ENCODE measurements at regions not wholly inside any gene's neighbourhood (a gene's known extent, or its start where the extent isn't known, plus 50 kb on each side); places are given as distances from the start of the nearest gene placed in this dataset.

DNA sequence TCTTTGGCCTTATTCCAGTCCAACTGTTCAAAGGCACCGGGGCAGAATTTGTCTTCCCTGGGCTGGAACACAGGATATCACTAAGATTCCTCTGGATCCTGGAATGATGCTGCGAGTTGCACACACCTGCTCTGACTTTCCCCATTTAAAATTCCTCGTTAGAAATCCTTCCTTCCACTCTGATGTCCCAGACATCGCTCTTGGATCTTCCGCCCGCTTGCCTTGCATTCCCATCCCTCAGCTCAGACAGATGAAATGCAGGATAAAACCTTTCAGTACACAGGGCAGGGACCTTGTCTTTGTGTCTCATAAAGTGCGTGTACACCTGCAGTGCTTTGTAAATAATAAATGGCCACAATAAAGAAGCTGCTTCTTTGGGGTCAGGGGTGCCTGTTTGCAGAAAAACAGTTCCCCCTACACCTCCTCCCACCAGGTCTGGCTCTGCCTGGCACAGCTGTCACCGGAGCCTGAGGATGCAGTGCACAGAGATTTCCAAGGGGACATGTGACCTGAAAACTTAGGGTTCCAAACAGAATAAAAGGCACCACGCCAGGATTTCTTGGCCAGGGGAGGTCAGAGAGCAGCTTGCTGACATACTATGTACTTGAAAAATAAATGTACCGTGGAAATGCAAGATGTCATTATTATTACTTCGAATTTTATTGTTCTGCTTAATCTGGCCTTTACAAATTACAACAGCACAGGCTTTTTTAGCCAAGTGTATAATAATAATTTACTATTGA, 62.9 kb upstream of the SYT6 start:
- TF ChIP-seq, protein P1, sequence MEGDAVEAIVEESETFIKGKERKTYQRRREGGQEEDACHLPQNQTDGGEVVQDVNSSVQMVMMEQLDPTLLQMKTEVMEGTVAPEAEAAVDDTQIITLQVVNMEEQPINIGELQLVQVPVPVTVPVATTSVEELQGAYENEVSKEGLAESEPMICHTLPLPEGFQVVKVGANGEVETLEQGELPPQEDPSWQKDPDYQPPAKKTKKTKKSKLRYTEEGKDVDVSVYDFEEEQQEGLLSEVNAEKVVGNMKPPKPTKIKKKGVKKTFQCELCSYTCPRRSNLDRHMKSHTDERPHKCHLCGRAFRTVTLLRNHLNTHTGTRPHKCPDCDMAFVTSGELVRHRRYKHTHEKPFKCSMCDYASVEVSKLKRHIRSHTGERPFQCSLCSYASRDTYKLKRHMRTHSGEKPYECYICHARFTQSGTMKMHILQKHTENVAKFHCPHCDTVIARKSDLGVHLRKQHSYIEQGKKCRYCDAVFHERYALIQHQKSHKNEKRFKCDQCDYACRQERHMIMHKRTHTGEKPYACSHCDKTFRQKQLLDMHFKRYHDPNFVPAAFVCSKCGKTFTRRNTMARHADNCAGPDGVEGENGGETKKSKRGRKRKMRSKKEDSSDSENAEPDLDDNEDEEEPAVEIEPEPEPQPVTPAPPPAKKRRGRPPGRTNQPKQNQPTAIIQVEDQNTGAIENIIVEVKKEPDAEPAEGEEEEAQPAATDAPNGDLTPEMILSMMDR (IDR thresholded peaks at IDR 0.05) = no peak
- no peak for TF ChIP-seq EP300 (IDR thresholded peaks at IDR 0.05; ENCODE audit: low read depth)

Measured in transverse colon (tissue), 3 donors.